CD4-positive, alpha-beta T cell treated with Interleukin-6 for 4 hours (primary cell): ENCODE measurements at regions not wholly inside any gene's neighbourhood (a gene's known extent, or its start where the extent isn't known, plus 50 kb on each side); places are given as distances from the start of the nearest gene placed in this dataset.

Experiments used
- DNase-seq: peaks from one replicate; pipeline ENCODE4 v3.0.0-alpha.2; 2020; ENCODE audit warnings: mixed read lengths

DNA sequence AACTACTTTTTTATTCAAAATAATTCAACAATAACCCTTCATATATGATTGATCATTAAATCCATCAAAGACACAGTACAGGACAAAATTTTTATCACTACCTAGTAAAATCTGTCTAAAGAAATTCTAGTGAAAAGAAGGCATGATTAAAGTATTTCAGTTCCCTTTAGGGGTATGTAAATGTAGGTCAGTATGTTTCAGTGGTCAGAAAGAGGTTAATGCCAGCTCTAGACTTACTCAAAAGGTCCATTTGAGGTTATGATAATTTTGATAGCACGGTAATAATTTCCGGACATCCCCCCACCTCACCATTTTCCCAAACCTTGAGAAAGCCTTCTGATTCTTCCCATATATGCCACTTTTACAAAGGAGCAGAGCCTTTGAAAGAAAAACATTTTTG lies 193.5 kb upstream of the ID4 start:
- DNase-seq, result no peak

DNA sequence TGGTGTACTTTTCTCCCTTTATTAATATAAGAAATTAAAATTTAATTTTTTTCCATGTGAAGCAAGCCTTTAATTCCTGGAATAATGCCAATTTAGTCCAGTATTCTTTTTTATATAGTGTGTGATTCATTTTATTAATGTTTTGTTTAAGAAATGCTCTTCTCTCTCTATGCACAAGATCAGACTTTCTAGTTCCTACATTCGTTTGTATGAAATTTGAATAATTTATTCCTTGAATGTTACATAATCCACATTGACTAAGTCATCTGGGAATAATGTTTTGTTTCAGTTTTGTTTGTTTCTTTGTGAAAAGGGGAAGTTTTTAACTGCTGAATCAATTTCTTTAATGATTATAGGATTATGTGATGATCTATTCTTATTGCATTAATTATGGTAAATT lies 181.4 kb upstream of the ID4 start:
- DNase-seq, result no peak

DNA sequence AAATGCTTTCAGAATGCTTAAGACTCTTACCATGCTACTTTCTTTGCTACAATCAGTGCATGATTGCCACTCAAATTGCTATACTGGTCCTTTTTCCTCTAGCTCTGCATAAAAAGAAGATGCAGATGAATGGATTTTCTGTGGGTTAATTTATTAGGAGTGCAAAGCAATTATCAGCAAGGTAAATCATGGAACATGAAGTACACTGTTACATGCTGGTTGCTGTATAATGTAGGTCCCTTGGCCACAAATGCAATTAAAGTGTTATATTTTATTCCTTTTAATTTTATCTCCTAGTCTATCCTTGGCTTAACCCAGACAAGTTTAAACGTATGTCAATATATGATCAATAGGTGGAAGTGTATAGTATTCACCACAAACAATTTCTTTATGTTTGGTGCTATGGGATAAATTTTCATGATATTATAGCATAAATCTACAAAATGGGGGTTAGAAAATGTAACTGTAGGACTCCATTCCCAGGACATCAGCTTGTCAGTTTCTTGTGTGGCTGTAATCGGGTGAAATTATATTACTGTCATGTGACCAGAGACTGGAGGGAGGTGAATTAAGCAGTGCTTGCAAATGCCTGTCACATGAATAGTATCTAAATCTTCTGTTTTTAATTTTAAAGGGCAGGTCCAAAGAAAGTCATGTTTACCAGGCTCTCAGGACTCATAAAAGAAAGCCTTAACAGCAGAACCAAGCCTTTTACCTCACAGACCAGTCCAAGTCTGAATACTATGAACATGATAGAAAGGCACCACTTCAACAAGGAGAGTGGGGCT lies 176.9 kb upstream of the ID4 start:
- DNase-seq, result no peak

DNA sequence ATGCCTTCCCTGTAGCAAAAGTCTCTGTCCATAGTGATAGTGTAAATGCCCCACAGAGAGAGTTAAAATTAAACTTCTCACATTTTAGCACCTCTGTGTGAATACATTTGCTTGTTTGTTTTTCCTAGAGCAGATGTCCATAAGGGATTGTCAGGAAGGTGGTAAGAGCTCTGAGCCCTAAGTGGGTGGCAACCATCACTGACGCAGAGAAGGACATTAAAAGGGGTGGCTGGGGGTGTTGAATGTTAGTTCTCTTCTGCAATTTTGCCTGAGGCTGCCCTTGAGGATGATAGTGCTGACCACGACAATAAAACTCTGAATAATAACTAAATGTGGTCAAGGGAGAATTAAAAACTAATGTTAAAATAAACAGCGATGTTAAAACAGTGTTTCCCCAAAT lies 174.3 kb upstream of the ID4 start:
- no peak for DNase-seq

DNA sequence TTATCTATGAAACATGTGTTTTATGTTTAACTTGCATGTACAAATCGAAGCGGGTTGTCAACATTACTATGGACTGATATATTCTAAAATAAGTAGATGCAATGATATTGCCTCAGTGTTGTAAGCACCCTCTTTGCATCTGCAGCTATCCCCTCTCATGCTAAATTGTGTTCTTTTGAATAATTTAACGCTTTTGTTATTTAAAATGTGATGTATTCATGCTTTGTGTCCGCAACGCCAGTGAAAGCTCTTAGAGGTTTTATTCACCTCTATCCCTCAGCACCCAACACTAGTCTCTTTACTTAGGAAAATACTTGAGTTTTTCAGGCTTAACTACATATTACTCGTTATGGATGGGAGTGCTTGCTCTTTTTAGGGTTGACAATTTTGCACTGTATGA lies 173.7 kb upstream of the ID4 start:
- no peak for DNase-seq

DNA sequence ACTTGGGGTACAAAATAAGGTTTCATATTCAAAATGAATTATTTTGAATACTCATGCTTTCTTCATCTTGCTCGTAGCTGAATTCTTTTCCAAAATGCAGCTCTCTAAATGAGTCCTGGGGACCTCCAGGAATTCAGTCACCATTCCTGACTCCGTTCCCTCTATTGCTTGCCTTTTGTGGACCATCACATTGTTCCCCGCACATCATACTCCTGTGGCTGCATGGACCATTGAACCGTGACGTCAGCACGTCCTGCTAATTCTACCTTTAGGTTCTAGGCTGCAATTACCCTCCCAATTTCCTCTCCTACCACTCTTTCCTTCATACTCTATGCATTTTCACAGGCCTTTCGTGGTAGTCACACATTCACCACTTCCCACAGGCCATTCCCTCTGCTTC lies 173.1 kb upstream of the ID4 start:
- no peak for DNase-seq

DNA sequence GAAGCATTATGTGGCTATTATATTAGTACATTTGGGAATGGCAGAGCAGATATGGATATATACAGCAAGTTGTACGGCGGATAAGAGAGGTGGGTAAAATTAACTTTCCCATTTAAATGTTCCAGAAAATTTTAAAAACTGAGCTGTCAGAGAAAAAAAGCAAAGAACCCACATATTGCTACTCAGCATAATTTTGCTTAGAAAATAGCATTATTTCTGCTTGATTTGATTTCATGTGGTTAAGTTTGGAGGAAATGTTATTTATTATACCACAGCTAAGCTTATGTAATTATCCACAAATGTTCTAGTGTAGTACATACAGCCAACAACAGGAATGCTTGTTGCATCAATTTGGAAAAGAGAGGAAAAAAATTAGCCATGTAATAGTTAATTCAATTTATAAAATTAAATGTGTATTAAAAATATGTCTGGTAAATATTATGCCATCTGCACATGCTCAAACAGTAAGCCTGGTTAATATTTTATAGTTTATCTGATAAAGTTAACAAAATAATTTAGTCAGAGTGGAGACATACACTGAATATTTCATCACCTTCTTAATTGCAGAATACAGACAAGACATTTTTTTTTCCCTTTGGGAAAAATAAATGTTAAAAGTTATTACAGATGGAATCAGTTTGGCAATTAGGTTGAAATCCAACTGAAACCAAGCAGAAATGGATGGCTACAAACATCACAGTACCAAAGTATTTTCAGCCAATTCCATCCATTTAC lies 172.1 kb upstream of the ID4 start:
- no peak for DNase-seq

DNA sequence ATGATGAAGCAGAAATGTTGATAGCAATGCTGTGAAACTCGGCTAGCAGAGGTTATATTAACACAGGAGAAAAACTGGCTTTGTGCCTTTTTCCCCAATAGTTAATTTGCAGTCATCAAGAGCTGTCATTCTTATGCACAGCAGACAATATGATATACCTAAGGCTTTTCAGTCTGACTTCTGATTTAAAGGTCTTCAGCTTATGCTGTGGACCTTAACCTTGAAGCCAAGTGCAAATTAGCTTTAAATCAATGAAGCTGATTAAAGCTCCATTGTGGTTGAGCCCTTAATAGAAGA lies 171.6 kb upstream of the ID4 start:
- no peak for DNase-seq

DNA sequence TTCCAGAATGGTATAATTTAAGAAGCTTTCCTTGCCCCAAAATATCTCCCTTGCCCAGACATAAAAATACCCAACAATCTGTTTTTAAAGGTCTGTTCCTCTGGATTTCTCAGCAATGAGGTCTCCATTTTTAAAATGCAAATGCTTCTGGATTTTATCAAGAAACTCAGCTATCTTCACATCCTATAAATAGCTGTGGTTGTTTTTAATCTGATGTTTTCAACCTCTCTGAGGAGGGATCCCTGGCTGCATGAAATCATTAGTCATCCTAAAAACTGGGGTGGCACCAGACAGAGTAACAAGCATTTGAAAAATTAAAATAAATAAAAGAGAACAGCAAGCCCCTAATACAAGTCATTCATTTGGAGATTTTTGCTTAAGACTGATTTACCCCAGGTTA lies 168.5 kb upstream of the ID4 start:
- no peak for DNase-seq

DNA sequence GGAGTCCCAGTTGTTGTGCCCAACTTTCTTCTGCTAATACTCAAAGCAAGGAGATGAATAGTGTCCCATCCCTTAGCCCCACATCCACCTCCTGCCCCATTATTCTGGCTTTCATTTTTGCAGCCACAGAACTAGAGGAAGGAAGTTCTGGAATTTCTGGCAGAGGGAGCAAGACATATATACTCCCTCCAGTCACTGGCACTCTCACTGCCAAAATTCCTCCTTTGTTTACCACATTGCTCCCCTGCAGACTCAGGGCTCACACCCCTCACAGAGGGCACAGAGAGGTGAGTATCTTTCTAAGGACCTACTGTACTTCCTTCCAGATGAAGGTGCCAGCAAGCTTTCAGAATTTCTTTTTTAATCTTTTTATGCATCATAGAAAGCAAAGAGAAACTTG lies 168.0 kb upstream of the ID4 start:
- no peak for DNase-seq

DNA sequence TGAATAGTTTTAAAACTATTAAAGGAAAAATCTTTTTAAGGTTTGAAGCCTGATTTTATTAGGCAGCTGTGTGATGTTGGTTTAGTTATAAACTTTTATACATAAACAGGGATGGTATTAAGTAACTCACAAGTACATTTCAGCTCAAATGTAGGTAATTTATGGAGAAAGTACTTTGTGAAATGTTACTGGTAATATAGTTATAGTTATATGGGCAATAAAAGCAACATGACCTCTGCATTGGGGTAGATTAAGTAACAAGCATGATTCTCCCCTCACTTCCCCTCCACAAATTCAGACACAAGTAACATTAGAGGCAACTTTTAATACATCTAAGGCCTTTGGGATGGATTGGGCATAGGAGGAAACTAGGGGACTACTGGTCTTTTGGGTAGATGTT lies 154.3 kb upstream of the ID4 start:
- DNase-seq, result no peak

DNA sequence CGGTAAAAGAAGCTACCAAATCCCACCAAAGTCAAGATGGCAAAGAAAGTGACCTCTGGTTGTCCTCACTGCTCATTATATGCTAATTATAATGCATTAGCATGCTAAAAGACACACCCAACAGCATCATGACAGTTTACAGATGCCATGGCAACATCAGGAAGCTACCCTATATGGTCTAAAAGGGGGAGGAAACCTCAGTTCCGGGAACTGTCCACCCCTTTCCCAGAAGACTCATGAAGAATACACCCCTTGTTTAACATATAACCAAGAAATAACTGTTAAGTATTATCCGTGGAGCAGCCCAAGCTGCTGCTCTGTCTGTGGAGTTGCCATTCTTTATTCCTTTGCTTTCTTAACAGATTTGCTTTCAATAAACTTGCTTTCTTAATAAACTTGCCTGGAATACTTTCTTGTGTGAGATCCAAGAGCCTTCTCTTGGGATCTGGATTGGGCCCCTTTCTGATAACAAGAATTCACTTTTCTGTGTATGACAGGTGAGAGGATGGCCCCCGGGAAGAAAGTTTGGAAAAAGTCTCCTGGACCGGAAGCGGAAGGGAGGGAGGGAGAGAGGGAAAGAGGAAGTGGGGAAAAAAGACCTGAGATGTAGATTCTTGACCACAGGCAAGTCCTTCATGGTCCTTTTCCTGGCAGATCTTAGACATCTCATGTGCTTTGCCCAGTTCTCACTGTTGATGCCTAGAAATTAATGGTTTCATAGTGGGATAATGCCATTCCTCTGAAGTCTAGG lies 146.7 kb upstream of the ID4 start:
- no peak for DNase-seq

DNA sequence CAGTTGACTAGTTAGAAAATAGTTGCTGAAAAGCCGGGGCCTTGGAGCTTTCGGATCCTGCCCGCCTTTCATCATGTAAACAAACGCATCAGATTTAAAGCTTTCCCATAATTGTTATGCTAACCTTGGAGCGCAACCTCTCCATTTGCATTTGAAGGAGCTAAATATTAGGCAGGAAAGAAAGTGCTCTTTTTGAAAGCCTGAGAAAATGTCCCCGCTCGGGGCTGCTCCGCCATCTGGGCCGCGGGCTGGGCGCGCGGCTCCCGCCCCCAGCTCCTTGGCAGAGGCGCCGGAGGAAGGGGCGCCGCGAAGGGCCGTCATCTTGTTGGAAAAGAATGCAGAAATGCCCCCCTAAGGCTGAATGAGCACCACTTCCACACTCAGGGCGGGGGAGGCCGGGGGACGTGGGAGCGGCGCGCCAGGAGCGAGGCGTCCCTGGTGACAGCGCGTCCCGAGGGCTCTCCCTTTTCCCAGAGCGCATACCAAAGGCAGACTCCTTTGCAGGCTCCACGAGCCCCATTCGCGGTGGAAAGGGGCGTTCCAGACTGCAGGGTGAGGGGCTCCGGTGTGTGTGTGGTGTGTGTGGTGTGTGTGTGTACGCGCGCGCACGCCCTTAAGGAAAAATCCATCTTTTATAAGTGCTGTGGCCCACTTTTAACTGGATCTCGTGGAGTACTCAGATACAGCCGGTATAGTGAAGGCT lies 145.6 kb upstream of the ID4 start:
- DNase-seq, result no peak

DNA sequence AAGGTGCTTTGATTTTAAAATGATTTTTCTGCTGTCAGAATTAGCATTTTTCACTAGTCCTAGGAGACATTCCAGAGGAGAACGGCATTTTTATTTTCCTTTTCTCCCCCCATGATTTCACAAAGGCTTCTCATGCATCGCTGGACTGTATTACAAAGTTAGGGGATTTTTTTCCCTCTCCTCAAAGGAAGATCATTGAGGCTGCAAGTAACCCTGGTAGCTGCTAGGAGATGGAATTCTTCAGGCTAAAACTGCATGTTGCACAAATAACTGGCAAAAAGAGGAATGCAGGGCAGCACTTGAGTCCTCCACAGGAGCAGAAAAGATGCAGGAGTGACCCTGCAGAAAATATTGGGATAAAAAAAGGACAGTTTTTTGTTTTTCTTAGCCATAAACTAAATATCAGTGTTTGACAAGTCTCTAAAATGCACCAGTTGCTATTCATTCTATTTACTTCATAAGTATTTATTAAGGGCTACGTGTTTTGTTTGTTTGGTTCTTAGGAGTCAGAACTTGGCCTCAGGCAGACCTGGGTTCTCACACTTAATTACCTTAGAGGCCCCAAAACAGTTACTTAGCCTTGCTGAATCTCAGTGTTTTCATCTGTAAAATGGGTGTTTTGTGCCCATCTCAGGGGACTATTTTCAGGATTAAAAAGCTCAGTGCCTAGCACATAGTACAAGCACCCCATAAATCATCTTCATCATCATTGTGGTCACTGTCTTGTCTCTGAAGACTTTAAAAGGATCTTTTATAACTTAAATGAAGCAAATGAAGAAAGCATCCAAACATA lies 144.5 kb upstream of the ID4 start:
- no peak for DNase-seq

DNA sequence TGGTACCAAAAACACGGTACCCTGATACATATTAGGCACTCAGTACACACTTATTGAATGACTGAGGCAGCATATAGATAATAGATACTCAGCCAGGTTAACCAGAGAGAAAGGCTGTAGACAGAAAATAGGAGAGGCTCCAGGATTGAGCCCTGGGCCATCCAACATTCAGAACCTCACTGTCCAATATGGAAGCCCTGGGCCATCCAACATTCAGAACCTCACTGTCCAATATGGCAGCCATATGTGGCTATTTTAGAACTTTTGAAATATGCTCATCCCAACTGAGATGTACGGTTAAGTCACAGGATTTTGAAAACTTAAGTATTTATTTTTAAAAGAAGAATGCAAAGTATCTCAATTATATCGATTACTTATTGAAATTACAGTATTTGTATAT lies 142.5 kb upstream of the ID4 start:
- DNase-seq, result no peak

DNA sequence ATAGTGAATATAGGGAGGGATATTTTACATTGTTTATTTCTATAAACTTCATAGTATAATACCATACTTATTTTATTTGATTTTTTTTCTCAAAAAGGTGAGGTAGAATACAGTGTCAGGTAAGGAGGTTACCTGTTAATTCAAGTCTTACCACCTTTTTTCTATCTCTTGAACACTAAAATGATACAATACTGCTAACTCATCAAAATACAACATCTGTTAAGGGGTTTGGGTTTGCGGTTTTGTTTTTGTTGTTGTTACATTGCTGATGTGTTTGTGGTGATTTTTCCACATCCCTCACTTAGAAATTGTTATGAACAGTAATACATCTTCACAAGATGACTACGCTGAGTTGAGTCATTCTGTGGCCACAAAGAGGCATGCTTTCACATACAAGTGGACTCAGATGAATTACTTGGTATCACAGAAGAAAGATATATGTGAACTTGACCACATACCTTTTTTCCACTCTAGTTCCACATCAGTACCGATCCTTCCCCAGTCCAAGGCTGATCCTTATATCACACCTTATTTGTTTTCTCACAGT lies 139.4 kb upstream of the ID4 start:
- no peak for DNase-seq

DNA sequence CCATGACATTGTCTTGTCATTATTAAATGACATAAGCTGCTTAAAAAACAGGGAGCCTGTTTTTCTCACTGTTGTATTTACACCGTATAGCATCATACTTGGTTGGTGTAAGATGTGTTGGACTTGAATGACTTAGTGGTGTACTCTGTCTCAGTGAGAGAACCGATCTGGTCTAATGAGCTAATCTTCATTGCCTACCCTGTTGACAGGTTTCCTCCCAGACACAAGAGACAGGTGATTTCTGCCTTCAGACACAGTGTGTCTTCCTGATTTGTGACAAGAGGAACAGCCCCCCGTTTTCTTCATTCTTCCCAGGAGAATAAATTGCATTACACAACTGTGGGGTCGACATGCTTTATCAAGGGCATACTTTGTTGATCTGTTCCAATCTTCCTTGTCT lies 137.2 kb upstream of the ID4 start:
- no peak for DNase-seq

DNA sequence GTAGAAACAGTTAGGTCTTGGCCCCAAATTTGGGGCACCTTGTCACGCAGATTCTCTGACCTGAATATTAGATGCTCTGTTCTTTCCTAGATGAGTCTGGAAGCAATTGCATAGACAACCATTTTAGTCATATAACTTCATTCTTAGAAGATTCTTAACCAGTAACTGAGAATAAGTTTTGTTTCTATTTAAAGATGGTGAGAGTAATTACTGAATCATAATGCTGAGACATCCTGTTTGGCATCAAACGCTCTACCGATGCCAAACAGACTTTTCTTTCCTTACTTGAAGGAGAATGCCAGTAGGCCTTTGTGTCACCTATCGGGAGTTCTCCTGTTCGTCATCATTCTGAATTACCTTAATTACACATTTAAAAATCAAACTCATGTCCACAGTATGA lies 131.6 kb upstream of the ID4 start:
- no peak for DNase-seq

DNA sequence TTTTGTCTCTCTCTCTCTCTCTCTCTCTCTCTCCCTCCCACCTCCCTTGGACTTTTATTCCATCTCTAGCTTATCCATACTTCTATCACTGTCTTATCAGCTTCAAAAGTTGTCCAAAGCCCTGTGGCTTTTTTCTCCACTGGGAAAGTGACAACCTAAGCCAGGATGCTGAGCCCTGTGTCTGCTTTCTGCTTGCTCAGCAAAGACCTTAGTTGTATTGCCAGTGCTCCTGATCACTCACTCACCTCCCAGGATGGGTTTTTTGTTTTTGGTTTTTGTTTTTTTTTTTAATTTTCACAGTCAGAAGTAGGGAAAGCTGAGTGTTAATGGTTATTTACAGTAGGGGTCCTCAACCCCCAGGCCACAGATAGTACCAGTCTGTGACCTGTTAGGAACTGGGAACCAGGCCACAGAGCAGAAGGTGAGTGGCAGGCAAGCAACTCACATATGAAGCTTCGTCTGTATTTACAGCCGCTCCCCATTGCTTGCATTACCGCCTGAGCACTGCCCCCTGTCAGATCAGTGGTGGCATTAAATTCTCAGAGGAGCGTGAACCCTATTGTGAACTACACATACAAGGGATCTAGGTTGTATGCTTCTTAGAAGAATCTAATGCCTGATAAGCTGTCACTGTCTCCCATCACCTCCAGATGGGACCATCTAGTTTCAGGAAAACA lies 125.0 kb upstream of the ID4 start:
- DNase-seq, result no peak

DNA sequence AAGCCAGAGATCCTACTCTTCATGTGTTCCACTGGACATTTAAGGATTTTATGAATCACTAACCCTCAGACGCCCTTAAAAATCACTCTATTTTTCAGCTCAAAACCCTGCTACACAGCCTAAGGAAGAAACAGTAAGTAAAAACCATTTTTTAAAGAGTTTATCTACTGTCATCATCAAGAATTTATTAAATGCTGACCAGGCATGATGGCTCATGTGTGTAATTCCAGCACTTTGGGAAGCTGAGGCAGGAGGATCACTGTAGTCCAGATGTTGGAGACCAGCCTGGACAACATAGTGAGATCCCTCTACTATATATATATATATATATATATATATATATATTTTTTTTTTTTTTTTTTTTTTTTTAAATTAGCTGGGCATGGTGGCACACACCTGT lies 124.2 kb upstream of the ID4 start:
- DNase-seq, result no peak

DNA sequence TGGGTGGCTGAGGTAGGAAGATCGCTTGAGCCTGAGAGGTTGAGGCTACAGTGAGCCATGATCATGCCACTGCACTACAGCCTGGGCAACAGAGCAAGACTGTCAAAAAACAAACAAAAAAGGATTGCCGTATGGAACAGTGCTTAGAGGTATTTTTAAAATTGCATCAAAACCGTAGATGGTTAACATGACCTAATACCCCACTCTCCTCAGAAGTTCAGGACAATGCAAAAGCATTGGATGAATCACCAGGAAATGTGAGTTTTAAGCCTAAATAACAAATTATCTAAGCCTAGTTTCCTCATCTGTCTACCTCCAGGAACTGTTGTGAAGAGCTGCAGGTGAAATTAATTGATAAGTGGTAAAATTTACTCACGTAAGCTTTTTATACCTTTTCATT lies 123.8 kb upstream of the ID4 start:
- DNase-seq, result no peak

DNA sequence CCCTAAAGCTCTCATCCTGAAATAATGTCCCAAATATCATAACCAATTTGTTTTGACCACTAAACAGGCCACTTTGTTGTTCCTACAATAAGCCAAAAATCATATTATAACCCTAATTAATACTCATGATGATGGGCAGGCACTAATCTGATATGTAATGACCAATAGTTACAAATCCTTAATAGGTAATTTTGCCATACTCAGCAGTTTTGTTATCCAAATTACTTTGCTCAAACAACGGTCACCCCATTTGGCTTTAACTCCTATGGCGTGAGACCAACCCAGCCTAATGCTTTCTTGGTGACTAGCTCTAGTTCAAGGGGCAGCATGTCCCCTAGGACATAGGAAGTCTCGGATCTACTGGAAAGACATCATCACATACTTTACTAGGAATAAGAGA lies 123.2 kb upstream of the ID4 start:
- DNase-seq, result no peak
